HG03457 (cell line): ENCODE measurements at regions not wholly inside any gene's neighbourhood (a gene's known extent, or its start where the extent isn't known, plus 50 kb on each side); places are given as distances from the start of the nearest gene placed in this dataset.

Source experiments
- ATAC-seq: cut with Tn5 transposase; IDR thresholded peaks from one replicate; pipeline ENCODE4 v1.9.1; 2021; ENCODE audit warnings: moderate number of reproducible peaks; ENCODE audit not compliant: unreplicated experiment

DNA sequence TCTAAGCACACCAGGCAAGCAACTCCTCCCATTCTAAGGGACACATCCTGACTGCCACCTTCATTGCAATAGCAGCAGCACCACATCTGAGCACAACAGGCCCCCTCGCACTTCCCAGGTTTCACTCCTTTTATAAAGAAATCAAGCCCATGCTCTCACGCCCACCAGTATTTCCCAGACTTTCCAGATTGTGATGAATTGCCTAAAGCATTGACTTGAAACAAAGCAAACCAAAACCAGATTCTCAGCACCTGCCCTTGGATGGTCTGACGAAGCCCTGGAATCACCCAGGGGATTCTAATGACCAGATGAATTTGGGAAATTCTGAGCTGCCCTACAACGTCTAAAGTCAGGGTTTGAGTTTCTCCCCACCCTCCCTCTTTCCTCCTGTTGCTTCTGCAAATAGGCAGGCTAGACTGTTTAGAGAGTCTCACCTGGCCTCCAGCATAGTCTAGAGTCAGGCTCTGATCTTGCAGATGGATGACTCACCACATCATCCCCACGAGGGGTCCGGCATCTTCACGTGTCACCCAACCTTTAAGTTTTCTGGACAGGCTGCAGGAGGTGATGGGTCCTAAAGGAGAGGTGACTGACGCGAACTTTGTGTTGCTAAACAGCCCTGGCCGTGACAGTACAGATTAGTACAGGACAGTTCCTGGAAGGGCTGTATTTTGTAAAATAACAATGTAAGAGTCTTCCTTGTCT, 198.0 kb downstream of the SKIDA1 start:
- no peak for ATAC-seq

DNA sequence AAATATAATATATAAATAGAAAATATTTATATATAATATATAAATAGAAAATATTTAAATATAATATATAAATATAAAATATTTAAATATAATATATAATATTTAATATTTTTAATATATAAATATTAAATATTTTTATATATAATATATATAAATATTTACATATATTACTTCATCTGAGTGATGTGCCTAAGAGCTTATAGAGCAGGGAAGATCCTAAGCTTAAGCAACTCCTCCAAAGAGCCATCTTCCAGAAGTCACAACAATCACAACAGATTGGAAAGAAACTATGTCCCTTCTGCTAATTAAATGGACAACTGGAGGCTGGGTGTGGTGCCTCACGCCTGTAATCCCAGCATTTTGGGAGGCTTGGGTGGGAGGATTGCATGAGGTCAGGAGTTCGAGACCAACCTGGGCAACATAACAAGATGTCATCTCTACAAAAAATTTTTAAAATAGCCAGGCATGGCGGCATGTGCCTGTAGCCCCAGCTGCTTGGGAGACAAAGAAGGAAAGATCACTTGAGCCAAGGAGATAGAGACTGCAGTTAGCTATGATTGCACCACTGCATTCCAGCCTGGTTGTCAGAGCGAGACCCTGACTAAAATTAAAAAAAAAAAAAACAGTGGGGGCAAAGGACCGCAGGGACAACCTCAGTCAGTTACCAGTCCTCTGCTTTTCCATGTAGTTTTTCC, 198.7 kb downstream of the SKIDA1 start:
- ATAC-seq = no peak

DNA sequence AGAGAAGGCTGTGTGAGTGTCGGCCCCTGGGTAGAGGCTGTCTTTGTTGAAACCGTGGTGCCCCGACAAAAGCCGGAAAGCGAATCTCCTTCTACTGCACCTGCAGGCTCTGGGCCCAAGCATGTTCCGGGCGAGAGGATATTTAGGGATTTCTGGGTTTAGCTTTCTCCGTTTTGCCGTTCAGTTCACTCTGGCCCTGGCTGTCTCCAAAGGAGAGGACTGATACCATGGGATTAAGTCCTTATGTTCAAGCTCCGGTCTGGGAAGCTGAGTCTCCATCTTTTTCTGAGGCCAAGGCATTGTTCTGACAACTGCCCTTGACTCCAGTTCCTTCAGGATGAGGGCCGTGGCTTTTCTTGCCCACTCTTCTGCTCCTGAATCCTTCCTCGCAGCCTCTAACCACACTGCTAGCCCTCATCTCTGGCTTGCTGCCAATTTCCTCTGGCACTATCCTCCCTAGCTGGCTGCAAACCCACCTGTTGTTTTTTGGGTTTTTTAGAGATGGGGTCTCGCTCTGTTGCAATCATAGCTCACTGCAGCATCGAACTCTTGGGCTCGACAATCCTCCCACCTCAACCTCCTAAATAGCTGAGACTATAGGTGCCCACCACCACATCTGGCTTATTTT, 206.8 kb downstream of the SKIDA1 start:
- no peak for ATAC-seq

DNA sequence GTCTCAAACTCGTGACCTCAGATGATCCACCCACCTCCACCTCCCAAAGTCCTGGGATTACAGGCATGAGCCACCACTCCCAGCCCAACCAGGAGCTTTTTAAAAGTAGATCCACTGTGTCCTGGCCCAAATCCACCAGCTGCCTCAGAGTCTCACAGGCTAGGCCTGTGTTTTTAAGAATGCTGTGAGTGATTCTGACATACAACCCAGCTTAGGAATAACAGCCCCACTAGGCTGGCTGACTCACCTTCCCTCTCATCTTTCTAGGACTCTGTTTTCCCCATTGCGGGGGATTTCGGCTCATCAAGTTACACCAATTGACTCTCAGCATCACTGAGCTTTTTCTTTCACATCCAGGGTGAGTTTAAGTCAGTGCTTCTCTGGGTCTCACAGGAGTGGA, 207.6 kb downstream of the SKIDA1 start:
- no peak for ATAC-seq

DNA sequence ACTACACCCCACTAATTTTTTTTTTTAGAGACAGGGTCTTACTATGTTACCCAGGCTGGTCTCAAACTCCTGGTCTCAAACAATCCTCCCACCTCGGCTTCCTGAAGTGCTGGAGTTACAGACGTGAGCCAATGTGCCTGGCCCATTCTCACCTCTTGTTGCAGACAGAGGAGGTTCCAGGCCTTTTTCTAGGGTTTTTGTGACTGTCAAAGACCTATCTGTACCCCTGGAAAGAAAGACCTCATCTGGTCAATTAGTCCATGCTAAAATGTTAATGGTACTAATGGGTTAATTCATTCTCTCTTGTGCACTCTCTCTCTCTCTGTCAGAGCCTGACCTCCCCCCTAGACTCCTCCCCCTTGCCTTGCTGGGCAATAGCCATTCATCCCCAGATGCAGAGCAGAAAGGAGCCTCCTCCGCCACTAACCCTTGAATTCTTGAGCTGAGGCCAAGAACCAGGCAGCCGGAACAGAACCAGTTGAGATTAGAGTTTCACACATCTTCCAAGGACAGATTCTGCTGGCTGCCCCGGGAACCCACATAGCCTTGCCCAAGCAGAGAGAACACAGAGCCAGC, 209.7 kb downstream of the SKIDA1 start:
- no peak for ATAC-seq

DNA sequence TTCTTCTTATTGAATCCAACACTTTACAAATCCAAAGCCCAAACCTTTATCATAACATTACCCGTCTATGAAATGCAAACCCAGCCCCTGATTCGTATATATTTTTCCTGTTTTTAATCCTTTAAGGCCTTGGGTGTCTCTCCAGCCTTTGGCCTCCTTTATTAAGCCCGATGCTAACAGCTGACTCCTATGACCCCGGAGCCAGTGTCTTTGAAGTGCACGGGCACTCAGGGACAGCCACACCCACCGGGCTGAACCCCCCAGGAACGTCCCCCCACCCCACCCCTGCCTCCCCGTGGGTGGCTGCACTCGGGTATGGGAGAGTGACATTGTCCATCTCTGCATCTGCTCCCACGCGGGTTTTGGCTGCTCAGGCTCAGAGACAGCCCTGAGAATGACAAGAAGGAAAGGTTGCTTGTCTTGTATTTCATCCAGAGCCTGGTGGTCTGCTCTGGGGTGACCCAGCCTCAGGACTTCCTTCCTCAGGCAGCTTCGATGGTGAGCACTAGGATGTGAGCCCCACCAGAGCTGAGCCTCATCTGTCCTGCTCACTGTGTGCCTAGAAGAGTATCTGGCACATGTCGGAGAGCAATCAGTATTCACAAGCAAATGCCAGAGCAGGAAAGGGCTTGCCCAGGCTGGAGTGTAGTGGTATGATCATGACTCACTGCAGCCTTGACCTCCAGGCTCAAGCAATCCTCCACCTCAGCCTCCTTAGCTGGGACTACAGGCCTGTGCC, 210.4 kb downstream of the SKIDA1 start:
- no peak for ATAC-seq

DNA sequence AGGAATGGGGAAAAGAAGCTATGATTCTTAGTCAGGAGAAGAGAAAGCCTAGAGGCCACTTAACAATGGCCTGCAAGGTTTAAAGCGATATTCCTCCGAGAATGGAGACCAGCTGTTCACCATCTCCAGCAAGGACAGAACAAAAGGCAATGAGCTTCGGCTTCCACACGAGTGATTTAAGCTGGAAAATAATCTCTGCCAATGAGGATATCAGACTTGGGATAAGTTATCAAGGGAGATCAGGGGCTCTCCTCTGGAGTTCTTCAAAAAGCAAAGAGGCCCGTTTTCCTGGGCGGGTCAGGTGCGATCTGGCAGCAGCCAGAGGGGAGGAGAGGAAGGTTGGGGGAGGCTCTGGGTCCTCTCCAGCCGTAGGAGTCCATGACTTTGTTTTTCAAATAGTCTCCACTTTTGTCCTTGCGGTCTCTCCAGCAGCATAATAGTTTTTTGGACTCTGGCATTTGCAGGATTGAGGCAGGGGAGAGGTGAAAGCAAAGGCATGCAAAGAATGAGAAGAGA, 211.3 kb downstream of the SKIDA1 start:
- no peak for ATAC-seq

DNA sequence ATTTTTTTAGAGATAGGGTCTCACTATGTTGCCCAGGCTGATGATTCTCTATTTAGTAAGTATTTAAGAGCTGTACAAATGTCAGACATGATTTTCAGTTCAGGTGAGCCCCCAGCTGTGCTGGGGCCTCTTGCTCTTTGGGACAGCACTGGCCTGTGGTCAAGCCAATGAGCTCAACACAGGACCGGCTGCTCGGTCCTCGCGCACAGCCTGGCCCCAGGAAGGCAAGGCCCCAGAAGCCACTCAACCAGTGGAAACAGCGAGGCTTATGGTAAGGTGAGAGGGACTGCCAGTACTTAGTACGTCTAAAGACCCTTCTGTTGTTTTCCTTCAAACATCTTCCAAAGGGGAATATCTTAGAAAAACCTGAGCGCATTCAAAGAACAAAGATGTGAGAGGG, 211.8 kb downstream of the SKIDA1 start:
- ATAC-seq = no peak

DNA sequence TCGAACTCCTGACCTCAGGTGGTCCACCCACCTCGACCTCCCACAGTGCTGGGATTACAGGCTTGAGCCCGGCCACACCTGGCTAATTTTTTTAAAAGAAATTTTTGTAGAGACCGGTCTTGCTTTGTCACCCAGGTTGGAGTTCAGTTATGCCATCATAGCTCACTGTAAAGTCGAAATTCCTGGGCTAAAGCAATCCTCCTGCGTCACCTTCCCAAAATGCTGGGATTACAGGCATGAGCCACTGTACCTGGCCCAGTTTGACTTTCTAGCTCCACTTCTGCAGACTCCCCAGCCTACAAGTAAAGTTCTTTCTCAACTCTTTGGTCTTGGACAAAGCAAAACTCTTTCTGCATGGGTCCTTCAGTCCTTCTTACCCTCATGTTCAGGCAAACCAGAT, 214.1 kb downstream of the SKIDA1 start:
- ATAC-seq = no peak

DNA sequence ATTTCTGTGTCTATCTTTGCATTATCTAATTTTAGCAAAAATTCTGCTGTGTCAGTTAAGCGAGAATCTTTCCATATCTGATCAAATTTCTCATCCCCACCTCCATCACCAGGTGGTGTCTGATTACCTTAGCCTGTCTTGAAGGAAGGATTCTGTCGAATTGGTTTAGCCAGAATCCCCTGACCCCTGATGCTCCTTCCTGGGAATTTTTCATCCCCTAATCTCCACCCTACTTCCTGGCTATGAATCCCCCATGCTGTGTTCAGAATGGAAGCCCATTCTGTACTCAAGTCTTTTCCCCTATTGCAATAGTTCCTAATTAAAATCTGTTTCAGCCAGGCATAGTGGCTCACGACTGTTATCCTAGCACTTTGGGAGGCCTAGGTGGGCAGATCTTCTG, 216.1 kb downstream of the SKIDA1 start:
- no peak for ATAC-seq

DNA sequence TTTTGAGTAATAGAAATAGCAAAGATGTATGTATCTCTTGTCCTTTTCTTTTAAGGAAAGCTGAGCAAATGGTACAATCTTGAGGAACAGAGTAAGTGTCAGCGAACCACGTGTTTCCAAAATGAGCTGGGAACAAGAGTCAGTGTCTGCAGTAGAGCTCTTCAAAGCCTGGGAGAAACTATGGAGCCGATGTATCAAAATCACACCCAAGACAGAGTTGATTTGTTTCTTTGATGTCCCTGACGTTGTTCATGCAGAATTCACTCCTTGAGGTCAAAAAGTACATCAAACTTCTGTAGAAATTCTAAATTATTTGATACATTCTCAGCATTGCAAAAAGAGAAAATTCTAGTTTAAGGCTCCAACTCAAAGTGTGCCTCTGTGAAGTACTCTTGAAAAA, 216.5 kb downstream of the SKIDA1 start:
- ATAC-seq = no peak

DNA sequence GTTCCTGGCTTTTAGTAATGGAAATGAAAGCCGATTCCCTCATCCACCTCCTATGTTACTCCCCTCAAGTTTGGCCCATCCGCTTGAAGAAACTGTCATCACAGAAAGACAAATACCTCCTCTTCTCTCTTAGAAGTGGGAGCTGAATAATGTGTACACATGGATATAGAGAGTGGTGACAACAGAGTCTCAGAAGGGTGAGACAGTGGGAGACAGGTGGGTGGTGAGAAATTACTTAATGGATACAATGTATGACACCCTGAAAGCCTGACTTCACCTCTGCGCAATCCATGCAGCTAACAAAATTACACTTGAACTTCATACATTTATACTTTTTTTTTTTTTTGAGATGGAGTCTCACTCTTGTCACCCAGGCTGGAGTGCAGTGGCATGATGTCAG, 217.5 kb downstream of the SKIDA1 start:
- no peak for ATAC-seq

DNA sequence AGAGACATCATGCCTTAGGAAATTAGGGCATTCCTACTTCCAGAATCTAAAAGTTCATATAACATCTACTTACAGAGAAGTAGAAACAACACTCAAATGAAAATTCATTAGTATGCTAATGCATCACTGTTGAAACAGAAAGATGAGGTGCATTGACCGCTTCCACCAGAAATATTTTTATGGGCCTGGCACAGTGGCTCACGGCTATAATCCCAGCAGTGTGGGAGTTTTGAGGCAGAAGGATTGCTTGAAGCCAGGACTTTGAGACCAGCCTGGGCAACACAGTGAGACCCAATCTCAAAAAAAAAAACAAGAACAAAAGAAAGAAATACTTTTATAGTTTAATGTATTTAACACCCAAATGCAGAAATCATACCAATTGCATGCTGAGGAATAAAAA, 220.9 kb downstream of the SKIDA1 start:
- ATAC-seq = no peak

DNA sequence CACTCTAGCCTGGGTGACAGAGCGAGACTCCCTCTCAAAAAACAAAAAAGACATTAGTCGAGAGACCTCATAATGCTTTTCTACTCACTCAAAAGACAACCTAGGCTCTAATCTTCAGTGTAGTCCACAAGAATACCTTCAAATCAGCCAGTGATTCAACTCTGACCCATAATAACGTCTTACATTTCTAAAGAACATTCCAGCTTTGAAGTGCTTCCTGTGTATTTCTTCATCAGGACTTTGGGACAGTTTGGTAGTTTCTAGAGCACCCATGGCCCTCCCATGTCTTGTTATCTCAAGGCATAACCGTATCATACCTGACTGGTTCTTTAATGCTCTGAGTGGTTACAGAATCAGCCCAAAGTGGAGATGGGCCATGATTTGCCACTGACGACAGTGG, 221.3 kb downstream of the SKIDA1 start:
- ATAC-seq = no peak

DNA sequence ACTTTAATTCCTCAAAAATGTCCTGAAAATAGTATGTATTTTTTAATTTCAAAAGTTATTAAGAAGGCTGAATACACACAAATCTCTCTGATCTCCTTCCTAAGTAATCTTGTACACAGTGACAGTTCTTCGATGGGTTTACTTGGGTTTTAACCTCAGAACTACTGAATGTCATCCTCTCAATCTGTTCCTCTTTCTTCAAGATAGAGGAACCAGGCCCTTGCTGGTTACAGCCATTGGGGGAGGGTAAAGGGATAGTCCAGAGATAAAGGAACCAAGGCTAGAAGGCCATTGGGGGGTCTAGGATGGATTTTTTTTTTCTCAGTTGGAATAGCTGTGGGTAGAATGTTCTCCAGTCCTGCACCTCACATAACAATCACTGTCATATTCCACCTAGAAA, 224.9 kb downstream of the SKIDA1 start:
- no peak for ATAC-seq

DNA sequence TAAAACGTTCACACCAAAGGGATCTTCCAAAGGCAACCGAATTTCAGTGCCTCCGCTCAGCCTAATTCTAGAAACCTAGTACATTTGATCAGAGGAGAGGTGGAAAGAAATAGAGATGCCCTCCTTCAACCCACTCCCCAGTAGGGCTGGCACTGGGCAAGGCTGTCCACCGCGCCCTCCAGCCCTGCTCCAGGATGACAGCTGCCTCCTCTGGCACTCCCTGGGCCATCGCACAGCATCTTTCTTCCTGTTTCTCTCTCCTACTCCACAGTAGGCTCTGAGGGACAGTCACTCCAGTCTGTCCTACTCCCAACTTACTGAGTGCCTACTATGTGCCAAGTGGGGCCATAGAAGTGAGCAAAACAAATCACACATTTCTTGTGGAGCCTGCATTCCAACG, 226.2 kb downstream of the SKIDA1 start:
- no peak for ATAC-seq

DNA sequence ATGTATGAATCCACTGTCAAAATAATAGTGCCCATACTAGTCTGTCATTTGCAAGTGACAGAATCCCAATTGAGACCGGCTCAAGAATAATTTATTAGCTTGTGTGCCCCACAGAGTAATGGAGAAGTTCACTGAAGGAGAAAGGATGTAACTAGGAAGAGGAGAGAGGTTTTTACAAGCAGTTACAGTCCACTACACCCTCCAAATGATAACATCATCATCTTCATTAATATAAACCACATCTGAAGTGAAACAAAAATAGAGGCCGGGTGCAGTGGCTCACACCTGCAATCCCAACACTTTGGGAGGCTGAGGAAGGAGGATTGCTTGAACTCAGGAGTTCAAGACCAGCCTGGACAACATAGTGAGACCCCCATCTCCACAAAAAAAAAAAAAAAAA, 226.8 kb downstream of the SKIDA1 start:
- no peak for ATAC-seq

DNA sequence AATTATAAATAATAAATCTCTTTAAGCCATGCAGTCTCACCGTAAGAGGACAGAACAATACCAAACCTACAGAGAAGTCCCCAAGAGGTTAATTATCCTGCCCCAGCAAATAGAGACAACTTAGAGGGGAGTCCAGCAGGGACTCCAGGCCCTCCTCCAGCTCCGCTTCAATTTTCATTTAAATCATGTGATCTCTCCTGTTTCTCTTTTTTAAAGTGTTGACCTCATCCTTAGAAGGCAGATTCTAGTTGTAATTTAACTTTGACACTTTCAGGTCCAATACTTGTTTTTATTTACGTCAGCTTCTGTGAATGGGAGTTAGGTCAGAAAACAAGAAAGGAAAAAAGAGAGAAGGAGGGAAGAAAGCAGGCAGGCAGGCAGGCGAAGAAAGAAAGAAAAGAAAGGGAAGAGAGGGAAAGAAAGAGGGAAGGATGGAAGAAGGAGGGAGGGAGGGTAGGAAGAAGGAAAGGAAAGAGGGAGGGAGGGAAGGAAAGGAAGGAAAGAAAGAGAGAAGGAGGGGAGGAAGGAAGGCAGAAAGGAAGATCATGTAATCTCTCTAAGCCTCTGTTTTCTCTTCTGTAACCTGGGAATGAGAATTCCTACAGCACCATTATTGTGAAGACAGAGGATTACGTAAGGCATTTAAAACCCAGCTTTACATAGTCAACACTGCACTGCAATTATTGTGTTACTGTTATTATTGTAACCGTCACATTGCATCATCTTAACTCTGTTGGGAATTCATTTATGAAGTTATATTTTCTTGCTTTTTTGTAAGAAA, 227.7 kb downstream of the SKIDA1 start:
- ATAC-seq = no peak

DNA sequence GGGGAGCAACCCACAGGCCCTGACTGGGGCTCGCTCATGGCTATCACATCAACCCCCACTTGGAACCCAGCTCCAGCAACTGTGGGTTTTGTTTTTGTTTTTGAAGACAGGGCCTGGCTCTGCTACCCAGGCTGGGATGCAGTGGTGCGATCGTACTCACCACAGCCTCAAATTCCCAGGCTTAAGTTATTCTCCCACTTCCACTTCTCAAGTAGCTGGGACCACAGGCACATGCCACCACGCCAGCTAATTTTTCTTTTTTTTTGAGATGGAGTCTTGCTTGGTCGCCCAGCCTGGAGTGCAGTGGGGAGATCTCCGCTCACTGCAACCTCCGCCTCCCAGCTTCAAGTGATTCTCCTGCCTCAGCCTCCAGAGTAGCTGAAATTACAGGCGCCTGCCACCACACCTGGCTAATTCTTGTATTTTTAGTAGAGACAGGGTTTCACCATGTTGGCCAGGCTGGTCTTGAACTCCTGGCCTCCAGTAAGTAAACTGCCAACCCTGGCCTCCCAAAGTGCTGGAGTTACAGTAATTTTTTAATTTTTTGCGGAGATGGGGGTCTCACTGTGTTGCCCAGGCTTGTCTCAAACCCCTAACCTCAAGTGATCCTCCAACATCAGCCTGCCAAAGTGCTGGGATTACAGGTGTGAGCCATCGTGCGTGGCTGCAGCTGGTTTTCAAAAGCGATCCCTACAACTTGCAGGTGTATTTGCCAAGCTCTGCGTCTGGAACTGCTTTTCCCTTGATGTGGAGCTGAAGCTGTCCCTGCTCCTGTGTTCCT, 228.7 kb downstream of the SKIDA1 start:
- ATAC-seq = no peak
